ENCODE measurements at regions not wholly inside any gene's neighbourhood (a gene's known extent, or its start where the extent isn't known, plus 50 kb on each side); places are given as distances from the start of the nearest gene placed in this dataset.

- TF ChIP-seq, protein P1, sequence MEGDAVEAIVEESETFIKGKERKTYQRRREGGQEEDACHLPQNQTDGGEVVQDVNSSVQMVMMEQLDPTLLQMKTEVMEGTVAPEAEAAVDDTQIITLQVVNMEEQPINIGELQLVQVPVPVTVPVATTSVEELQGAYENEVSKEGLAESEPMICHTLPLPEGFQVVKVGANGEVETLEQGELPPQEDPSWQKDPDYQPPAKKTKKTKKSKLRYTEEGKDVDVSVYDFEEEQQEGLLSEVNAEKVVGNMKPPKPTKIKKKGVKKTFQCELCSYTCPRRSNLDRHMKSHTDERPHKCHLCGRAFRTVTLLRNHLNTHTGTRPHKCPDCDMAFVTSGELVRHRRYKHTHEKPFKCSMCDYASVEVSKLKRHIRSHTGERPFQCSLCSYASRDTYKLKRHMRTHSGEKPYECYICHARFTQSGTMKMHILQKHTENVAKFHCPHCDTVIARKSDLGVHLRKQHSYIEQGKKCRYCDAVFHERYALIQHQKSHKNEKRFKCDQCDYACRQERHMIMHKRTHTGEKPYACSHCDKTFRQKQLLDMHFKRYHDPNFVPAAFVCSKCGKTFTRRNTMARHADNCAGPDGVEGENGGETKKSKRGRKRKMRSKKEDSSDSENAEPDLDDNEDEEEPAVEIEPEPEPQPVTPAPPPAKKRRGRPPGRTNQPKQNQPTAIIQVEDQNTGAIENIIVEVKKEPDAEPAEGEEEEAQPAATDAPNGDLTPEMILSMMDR (IDR thresholded peaks at IDR 0.05; ENCODE audit: insufficient read depth, low read length, poor library complexity, severe bottlenecking): no peak
- no peak for TF ChIP-seq EZH2phosphoT487 (conservative IDR thresholded peaks at IDR 0.05; ENCODE audit: low read length)
Observed at GRCh38 chr2:128454980-128455720, 136.5 kb upstream of the HS6ST1 start.
